Neutrophil (primary cell): ENCODE measurements at regions not wholly inside any gene's neighbourhood (a gene's known extent, or its start where the extent isn't known, plus 50 kb on each side); places are given as distances from the start of the nearest gene placed in this dataset.
"Not testable (repeated sequence)": the region's sequence is repeated elsewhere in the genome, so short reads cannot be mapped to it uniquely, and the experiment has no call there.

Experiments
- H3K27ac ChIP-seq: fragments of 200-600 bp; sonication (generic); 2 replicates; pipeline ENCODE4 v1.5.1; 2016; ENCODE audit warnings: mild to moderate bottlenecking, moderate library complexity
- H3K27me3 ChIP-seq: fragments of 200-600 bp; sonication (generic); 2 replicates; pipeline ENCODE4 v1.6.0; 2016; ENCODE audit warnings: mild to moderate bottlenecking
- H3K36me3 ChIP-seq: fragments of 200-600 bp; sonication (generic); 2 replicates; pipeline ENCODE4 v1.5.1; 2017
- H3K4me1 ChIP-seq, 2 experiments: fragments of 200-600 bp in 1 of 2; sonication (generic) in 1 of 2; 1 replicate in 1 of 2; 2 replicates in 1 of 2; pipeline versions ENCODE4 v1.5.1 to v1.6.1; 2013 to 2016; ENCODE audit warnings: low read depth in 1 of 2, low read length in 1 of 2, mild to moderate bottlenecking in 1 of 2, moderate library complexity in 1 of 2; ENCODE audit not compliant: control insufficient read depth in 1 of 2, insufficient read depth in 1 of 2
- H3K4me3 ChIP-seq, 2 experiments: fragments of 200-600 bp in 1 of 2; sonication (generic) in 1 of 2; 1 replicate in 1 of 2; 2 replicates in 1 of 2; pipeline ENCODE4 v1.5.1; 2013 to 2016; ENCODE audit warnings: low read depth in 1 of 2, low read length in 1 of 2, mild to moderate bottlenecking in 1 of 2, moderate library complexity in 1 of 2
- H3K9me3 ChIP-seq: fragments of 200-600 bp; sonication (generic); 2 replicates; pipeline ENCODE4 v1.5.1; 2016
- TF ChIP-seq, protein P1 (sequence below): fragments of 200-600 bp; sonication (generic); IDR thresholded peaks from 2 replicates; pipeline ENCODE4 v1.5.1; 2016; ENCODE audit warnings: antibody characterized with exemption

DNA sequence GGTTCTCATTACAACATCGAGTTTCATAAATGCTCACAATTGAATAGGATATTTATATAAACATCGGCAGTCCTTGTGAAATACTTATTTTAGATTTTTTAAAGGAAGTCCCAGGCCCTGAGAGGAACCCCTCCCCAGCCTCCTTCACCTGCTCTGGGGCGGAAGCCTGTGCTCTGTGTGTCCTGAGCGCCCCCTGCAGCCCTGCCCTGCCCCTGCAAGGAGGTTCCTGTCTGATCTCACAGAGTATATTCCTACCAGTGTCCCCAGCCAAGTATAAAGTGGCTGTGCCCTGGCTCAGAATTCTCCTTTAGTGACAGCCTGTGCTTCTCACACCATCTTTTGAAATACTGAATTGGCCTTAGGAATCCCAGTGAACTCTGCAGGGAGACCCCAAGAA, 659.5 kb downstream of the TMEM121 start:
- Histone ChIP-seq H3K4me3 (no peak overlapping the region), H3K36me3 (no peaks in the 10 kb centered on the region), H3K27ac (no peak overlapping the region), H3K27me3 (peaks cover 8% of the 10 kb centered on the region), H3K9me3 (no peaks in the 10 kb centered on the region), H3K4me1 (no peaks in the 10 kb centered on the region)
- TF ChIP-seq, protein P1, sequence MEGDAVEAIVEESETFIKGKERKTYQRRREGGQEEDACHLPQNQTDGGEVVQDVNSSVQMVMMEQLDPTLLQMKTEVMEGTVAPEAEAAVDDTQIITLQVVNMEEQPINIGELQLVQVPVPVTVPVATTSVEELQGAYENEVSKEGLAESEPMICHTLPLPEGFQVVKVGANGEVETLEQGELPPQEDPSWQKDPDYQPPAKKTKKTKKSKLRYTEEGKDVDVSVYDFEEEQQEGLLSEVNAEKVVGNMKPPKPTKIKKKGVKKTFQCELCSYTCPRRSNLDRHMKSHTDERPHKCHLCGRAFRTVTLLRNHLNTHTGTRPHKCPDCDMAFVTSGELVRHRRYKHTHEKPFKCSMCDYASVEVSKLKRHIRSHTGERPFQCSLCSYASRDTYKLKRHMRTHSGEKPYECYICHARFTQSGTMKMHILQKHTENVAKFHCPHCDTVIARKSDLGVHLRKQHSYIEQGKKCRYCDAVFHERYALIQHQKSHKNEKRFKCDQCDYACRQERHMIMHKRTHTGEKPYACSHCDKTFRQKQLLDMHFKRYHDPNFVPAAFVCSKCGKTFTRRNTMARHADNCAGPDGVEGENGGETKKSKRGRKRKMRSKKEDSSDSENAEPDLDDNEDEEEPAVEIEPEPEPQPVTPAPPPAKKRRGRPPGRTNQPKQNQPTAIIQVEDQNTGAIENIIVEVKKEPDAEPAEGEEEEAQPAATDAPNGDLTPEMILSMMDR: no peak

DNA sequence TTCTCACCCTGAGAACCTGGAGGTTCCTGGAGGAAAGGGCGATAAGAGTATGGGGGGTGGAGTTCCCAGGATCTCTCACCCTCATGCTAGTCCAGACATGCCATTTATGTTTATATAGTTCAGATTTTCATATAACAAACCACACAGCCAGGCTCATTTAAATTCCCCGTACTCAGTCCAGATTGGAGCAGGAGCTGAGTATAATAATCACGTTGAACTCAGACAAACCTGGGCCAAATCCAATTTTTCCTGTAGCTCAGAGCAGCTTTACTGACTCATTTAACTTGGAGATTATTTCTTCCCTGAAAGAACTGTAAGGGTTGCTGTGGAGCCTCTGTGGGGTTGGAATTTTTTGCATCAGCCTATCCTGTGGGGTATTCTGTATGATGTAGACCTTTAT, 660.8 kb downstream of the TMEM121 start:
- no peaks in the 10 kb centered on the region for H3K36me3 ChIP-seq
- no peak overlapping the region for H3K27ac ChIP-seq
- no peak overlapping the region for H3K4me3 ChIP-seq
- H3K9me3 ChIP-seq: no peaks in the 10 kb centered on the region
- peaks cover 8% of the 10 kb centered on the region for H3K27me3 ChIP-seq
- TF ChIP-seq, protein P1: no peak
- H3K4me1 ChIP-seq: no peaks in the 10 kb centered on the region

DNA sequence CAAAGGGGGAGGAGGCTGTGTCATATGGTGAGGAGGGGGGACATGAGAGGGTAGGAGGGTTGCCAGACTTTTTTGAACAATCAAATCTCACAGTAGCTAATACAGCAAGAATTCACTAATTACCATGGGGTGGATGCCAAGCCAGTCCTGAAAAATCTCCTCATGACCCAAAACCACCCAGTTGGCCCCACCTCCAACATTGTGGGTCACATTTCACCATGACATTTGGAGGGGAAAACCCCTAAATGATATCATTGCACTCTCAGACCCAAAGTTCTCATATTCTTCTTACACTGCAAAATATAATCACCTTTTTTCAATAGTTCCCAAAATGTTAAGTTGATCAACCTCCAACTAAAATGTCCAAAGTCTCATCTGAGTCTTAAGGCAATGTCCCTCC, 666.3 kb downstream of the TMEM121 start:
- H3K4me3 ChIP-seq, H3K9me3 ChIP-seq, H3K36me3 ChIP-seq, H3K27ac ChIP-seq, H3K27me3 ChIP-seq, H3K4me1 ChIP-seq: not testable (repeated sequence)

DNA sequence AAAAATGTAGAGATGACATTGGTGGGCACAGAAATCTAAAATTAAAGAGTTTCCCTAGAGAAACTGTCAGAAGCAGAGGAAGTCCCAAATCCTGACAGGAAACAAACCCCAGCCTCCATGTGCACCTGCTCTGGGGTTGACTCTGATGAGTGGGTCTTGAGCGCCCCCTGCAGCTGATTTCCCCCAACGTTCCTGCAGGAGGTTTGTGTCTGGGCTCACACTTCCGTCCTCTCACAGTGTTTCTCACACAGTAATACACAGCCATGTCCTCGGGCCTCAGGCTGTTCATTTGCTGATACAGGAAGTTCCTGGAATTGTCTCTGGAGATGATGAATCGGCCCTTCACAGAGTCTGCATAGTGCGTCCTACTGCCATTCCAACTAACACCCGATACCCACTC, 670.1 kb downstream of the TMEM121 start:
- H3K27me3 ChIP-seq, H3K4me1 ChIP-seq, H3K9me3 ChIP-seq, H3K36me3 ChIP-seq, H3K4me3 ChIP-seq, H3K27ac ChIP-seq: not testable (repeated sequence)

DNA sequence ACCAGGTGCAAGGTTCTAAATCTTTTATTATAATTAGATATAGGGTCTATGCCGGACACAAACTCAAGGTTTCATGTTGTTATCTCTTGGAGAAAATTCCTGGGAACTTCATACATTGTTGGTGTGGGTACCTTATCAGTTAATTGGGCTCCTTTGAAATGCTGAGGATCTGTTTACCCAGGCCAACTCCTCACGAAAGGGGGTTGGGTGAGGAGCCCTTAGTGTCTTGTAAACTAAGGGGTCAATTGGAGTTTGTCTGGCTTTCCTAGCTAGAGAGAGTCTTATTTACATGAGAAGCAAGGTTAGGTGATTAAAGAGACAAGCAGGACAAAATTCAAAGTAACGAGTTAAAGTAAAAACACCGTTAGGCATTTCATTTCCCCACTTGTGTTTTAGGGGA, 670.9 kb downstream of the TMEM121 start:
- not testable (repeated sequence) for H3K36me3 ChIP-seq, H3K27ac ChIP-seq

DNA sequence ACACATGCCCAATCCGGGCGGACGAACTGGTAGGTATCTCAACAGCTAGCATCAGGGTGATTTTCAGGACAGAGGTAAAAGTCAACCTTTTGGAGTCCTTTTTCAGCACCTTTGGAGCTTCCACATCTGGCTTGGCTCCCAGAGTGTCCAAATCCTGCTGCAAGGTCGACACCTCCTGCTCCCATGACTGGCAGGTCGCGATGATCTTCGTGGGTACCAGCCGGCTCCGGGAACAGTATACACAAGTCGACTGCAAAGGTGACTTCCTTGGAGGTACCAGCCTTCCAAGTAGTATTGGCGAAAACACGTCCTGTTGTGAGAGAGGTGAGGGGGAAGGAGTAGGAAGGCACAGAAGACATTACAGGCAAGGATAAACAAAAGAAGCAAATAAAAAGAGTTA, 672.7 kb downstream of the TMEM121 start:
- Histone ChIP-seq H3K4me1 (no peaks in the 10 kb centered on the region), H3K36me3 (no peaks in the 10 kb centered on the region), H3K27ac (no peak overlapping the region), H3K9me3 (no peaks in the 10 kb centered on the region), H3K27me3 (no peaks in the 10 kb centered on the region), H3K4me3 (no peak overlapping the region)
- TF ChIP-seq, protein P1: no peak

More for the DNA sequence above, 670.9 kb downstream of the TMEM121 start:
- not testable (repeated sequence) for H3K27me3 ChIP-seq, H3K9me3 ChIP-seq, H3K4me3 ChIP-seq, H3K4me1 ChIP-seq

DNA sequence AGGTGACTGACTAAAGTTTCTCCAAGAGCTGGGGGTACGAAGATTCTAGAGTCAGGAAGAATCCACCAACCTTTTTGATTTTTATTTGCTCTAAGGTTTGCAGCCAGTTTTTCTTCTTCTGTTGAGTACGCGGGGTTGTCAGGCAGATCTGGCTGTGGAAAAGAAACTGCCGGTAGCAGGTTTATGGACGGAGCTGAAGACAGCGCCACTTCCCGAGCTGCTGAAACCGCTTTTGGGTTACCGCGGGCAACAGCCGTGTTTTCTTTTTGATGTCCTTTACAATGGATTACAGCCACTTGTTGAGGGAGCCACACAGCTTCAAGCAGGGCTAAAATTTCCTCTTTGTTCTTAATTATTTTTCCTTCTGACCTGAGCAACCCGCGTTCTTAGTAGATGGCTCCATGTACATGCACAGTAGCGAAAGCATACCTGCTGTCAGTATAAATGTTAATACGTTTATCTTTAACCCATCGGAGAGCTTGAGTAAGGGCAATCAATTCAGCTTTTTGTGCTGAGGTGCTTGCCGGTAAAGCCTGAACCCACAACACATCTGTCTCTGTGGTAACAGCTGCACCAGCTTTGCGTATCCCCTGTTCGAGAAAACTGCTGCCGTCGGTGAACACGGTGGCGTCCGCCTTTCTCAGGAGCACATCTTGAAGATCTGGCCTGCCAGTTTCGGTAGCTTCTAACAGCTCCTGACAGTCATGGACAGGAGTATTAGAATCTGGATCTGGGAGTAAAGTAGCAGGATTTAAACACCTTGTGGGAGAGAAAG, 674.3 kb downstream of the TMEM121 start:
- Histone ChIP-seq H3K36me3 (no peaks in the 10 kb centered on the region), H3K27ac (no peak overlapping the region), H3K4me1 (no peaks in the 10 kb centered on the region), H3K4me3 (no peak overlapping the region), H3K9me3 (no peaks in the 10 kb centered on the region), H3K27me3 (peaks cover 5% of the 10 kb centered on the region)
- TF ChIP-seq, protein P1: no peak
